GM21723 (cell line): ENCODE measurements at regions not wholly inside any gene's neighbourhood (a gene's known extent, or its start where the extent isn't known, plus 50 kb on each side); places are given as distances from the start of the nearest gene placed in this dataset.

Experiments
- ATAC-seq: cut with Tn5 transposase; IDR thresholded peaks from one replicate; pipeline ENCODE4 v1.9.1; 2021; ENCODE audit warnings: mild to moderate bottlenecking, moderate library complexity; ENCODE audit not compliant: unreplicated experiment

DNA sequence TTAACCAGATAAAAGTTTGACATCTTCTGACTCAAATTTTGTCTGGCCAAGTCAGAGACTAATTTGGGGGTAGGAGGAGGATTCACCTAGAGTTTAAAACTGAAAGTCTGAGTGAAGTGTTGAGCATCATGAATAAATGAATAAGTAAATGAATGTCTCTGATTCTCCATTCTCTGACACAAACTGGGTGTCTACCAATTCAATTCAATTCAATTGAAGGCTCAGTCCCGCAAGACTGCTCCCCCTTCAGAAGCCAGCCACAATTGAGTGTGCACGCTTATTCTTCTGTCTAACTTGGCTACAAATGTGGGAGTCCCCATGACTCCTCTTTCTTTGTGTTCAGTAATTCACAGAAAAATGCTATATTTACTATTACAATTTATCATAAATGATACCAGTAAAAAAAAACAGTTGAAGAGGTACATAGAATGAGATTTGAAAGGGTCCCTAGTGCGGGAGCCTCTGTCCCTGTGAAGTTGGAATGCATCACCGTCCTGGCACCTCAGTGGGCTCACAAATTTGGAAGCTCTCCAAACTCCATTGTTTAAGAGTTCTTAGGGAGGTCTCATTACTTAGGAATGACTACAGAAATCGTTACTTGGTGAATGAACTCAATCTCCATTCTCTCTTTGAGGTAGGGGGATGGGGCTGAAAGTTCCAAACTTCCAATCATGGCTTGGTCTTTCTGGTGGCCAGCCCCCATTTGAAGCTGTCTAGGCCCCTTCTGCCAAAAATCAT, 243.7 kb upstream of the PHYHIPL start:
- no peak for ATAC-seq

DNA sequence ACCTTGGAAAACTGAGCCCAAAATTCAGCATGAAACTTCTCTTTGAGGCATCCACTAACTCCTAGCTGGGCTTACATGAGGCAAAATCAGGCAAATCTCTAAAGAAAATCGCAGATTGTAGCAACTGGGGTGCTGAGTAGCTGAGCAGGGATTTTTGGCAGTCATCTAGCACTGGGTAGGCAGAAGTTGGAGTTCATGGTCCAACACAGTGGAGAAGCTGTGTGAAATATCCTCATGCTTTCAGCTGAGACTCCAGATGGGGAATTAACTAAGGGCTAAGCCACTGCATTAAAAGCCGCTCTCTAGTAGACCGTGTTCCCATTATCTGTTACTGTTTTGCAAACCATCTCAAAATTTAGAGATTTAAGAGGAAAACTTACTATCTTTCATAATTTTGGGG, 240.1 kb upstream of the PHYHIPL start:
- no peak for ATAC-seq

DNA sequence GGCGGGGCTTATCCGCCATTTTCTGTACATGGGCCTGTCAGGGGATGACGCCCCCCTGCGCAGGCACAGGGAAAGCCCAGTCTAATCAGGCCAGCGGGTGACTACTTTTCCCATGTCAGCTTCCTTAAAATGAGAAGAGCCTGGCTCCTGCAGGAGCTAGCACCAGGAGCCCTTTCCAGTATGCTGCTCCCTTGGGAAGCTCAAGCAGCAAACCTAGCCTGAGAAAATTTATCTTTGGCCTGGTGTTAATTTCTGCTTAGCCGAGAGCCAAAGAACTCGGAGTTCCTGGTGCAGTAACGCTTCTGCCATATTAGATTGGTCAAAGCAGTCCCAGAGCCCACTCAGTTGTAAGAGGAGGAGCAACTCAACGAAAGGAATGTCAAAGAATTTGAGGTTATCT, 239.0 kb upstream of the PHYHIPL start:
- ATAC-seq, result no peak

DNA sequence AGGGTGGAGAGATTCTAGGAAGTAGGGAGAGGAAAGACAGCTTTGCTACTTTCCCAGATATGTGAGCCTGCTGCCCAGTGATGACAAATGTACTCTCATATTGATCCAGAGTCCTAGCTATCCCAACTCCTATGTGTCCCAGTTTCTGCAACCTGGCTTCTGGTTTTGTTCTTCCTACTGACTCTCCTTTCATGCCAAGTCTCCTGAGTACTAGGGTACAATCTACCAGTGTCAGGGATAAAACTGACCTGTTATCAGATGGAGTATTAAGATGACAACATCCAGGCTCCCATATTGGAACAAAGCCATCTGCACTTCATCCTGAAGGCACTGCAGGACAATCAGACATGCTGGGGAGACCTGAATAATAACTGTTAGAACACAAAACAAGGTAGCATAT, 233.7 kb upstream of the PHYHIPL start:
- no peak for ATAC-seq

GRCh38 chr10:58943256-58943890, 233.1 kb upstream of the PHYHIPL start:
- ATAC-seq, result no peak

GRCh38 chr10:58943960-58944359, 232.5 kb upstream of the PHYHIPL start:
- no peak for ATAC-seq

DNA sequence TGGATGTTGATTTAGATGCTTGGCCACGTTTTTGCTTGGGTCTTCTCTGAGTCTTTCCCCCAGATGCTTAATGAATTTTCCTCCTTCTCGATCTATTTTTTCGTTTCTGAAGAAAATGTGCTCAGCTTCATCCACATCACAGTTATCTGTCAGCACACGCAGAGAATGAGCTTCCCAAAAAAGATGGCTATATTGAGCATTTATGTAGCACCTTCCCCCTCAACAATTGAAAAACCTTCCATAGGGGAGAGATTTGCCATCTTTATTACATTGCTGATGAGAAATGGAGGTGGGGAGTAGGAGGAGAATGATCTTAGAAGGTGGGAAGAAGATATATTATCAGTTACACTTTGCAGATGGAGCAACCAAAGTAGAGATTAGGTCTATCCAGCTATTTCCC, 228.1 kb upstream of the PHYHIPL start:
- no peak for ATAC-seq

GRCh38 chr10:58950618-58951017, 225.8 kb upstream of the PHYHIPL start:
- no peak for ATAC-seq

GRCh38 chr10:58951087-58951486, 225.4 kb upstream of the PHYHIPL start:
- no peak for ATAC-seq

DNA sequence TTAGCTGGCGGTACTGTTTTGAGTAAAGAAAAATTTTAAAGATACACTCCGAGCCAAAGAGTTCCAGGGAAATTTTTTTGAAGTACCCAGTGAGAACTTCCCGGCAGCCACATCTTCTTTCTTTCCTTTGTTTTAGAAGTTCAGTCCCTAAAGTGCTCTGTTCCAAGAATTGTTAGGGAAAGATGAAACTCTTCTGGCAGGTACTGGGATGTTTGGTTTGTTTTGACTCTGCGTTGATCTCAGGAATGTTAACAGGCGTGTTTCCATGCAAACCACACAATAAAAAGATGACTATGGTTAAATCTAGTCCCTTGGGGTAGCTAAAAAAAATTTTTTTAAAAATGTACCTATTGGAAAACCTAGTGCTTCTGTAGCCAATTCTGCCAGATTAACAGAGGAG, 224.7 kb upstream of the PHYHIPL start:
- ATAC-seq, result no peak

DNA sequence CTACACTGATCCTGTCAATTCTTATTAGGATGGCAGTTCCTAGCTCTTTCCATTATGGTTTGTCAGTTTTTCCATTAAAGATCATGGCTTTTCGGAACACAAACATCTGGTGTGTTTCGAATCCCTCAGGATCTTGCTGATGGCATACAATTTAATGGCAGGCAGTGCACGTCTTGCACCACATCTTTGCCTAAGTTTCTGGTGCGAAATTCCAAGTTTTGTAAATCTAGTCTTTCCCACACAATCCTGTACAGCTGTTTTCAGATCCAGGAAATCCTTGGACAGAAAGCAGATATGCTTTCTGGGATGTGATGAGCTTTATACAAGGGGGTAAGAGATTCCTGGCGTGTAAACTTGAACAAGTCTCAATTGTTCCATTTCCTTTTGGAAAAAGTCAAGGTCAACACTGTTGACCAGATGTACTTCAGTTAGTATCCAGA, 224.3 kb upstream of the PHYHIPL start:
- ATAC-seq, result no peak

- peak; percentile 76 for ATAC-seq
Observed at GRCh38 chr10:58952747-58953466, 223.5 kb upstream of the PHYHIPL start.

DNA sequence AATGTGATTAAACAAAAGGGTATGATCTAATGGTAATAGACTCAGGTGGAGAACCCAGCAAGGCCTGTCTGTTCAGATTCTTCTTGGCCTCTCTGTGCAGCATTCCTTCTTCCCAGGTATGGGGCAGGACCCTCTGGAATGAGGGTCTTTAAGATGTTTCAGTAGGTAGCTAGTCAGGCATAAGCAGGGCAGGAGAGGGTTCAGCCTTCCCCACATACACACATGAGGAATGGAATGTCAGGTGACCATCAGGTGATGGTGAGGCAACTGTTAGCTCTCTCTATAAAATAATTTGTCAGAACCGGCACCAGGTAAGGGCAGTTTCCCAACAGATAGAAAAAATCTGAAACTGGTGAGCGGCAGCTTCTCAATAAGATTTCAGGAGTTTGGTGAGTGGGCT, 222.3 kb upstream of the PHYHIPL start:
- ATAC-seq, result no peak

DNA sequence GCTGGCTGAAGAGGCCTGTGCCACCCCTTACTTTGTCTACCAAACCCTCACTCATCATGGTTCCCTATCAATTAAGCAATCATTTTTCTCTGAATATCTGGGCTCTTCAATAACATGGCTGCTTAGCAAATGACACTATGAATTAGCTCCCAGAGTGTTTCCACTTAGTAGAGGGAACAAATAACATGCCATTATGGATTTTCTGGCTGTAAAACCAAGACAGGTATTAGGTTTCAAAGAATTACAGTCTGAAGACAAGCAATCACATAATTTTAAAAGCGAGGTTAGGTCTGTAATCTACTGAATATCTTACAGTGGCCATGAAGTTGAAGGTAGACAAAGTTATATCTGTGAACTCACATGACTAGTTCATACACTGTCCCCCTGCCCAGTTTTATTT, 220.8 kb upstream of the PHYHIPL start:
- ATAC-seq, result no peak

DNA sequence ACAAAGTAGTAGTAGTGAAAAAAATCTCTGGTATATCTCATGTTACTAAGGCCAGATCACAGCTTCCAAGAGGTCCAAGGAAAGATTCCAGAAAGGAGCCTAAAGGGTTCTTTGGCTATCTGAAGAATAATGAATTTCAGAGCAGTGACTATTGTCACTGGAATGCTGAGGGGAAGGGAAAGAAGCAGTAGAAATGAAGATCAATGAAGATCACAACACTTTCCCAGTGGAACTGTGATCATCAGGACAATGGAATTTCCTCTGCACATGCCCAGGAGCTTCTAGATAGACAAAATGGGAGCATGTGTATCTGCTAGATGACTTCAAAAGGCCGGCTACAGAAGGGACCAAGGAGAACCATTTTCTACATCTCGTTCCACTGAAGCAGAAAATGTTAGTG, 219.5 kb upstream of the PHYHIPL start:
- no peak for ATAC-seq

GRCh38 chr10:58957517-58957916, 218.9 kb upstream of the PHYHIPL start:
- no peak for ATAC-seq

DNA sequence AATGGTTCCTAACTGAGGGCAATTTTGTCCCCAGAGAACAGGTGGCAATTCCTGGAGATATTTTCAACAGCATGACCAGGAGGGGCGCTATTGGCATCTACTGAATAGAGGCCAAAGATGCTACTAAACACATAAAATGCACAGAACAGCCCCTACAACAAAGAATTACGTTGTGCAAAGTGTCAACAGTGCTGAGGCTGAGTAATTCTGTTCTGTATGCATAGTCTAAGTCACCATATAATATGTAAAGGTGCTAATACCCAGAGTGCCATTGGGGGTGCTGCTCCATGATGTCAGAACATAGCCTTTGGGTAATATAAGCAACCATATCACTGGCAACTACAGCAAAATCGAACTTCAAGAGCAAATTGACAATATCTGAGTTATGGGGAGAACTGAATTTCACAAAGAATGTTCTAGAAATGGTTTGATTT, 213.3 kb upstream of the PHYHIPL start:
- no peak for ATAC-seq

DNA sequence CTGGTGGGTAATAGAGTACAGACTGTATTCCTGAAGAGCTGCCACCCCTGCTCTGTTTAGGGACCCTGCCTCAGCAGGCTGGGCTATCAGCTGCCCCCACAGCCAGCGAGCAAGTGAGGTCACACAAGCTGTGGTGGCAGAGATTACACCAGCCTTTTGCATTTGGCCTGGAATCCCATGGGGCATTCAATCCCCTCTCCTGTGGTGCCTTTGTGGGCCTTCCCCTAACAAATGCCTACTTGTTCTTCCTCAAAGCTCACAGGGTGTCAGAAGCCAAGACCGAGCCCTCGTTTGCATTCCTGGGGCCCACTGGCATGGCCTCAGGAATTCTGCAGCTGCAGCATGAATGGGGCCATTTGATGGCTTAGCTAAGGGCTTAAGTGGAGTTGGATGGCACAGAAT, 212.7 kb upstream of the PHYHIPL start:
- ATAC-seq, result no peak

- no peak for ATAC-seq
Observed at GRCh38 chr10:58965855-58966254, 210.6 kb upstream of the PHYHIPL start.

- ATAC-seq, result no peak
Observed at GRCh38 chr10:58967551-58968388, 208.7 kb upstream of the PHYHIPL start.

GRCh38 chr10:58968389-58968755, 208.1 kb upstream of the PHYHIPL start:
- ATAC-seq, result no peak
